Ishikawa (cell line): ENCODE measurements at regions not wholly inside any gene's neighbourhood (a gene's known extent, or its start where the extent isn't known, plus 50 kb on each side); places are given as distances from the start of the nearest gene placed in this dataset.

Experiments
- CEBPB ChIP-seq: IDR thresholded peaks from 2 replicates; pipeline ENCODE4 v1.6.1; 2012
- CREB1 ChIP-seq: IDR thresholded peaks from 2 replicates; pipeline ENCODE4 v1.6.1; 2012; ENCODE audit warnings: low read depth
- EGR1 ChIP-seq: IDR thresholded peaks from 2 replicates; pipeline ENCODE4 v1.6.1; 2012
- EP300 ChIP-seq: IDR thresholded peaks from 2 replicates; pipeline ENCODE4 v1.6.1; 2012; ENCODE audit warnings: borderline replicate concordance
- FOXM1 ChIP-seq: IDR thresholded peaks from 2 replicates; pipeline ENCODE4 v1.6.1; 2012; ENCODE audit warnings: low read depth, borderline replicate concordance
- MAX ChIP-seq: IDR thresholded peaks from 2 replicates; pipeline ENCODE4 v1.6.1; 2012
- NFIC ChIP-seq: IDR thresholded peaks from 2 replicates; pipeline ENCODE4 v1.6.1; 2012
- RAD21 ChIP-seq: IDR thresholded peaks from 2 replicates; pipeline ENCODE4 v1.6.1; 2012; ENCODE audit warnings: low read depth
- REST ChIP-seq: IDR thresholded peaks from 2 replicates; pipeline ENCODE4 v1.6.1; 2012; ENCODE audit warnings: low read depth, mild to moderate bottlenecking
- TAF1 ChIP-seq: IDR thresholded peaks from 2 replicates; pipeline ENCODE4 v1.6.1; 2012; ENCODE audit warnings: low read depth, mild to moderate bottlenecking
- TCF12 ChIP-seq: IDR thresholded peaks from 2 replicates; pipeline ENCODE4 v1.6.1; 2012; ENCODE audit warnings: low read depth
- TEAD4 ChIP-seq: IDR thresholded peaks from 2 replicates; pipeline ENCODE4 v1.6.1; 2012
- USF1 ChIP-seq: IDR thresholded peaks from 2 replicates; pipeline ENCODE4 v1.6.1; 2012
- YY1 ChIP-seq: IDR thresholded peaks from 2 replicates; pipeline ENCODE4 v1.6.1; 2012; ENCODE audit warnings: low read depth
- ZBTB7A ChIP-seq: IDR thresholded peaks from 2 replicates; pipeline ENCODE4 v1.6.1; 2012; ENCODE audit warnings: low read depth

GRCh38 chr6:41440958-41441357, 105.2 kb upstream of the FOXP4 start:
- no peak for TF ChIP-seq FOXM1
- no peak for TF ChIP-seq REST
- no peak for TF ChIP-seq USF1

- TF ChIP-seq ZBTB7A (no peak), FOXM1 (no peak), MAX (no peak), CREB1 (no peak), RAD21 (no peak), TAF1 (no peak), NFIC (no peak), REST (no peak), TCF12 (no peak), USF1 (no peak), EP300 (no peak), EGR1 (no peak), TEAD4 (no peak), CEBPB (no peak), YY1 (no peak)
Observed at GRCh38 chr6:41441598-41442351, 104.4 kb upstream of the FOXP4 start.

- TF ChIP-seq TAF1 (no peak), TCF12 (no peak), REST (no peak), USF1 (no peak), EGR1 (no peak), RAD21 (no peak), TEAD4 (no peak), ZBTB7A (no peak), EP300 (no peak), NFIC (no peak)
Observed at GRCh38 chr6:41442352-41442672, 103.9 kb upstream of the FOXP4 start.

GRCh38 chr6:41442800-41443501, 103.2 kb upstream of the FOXP4 start:
- no peak for TF ChIP-seq EGR1
- no peak for TF ChIP-seq REST
- TF ChIP-seq RAD21, result no peak
- no peak for TF ChIP-seq CREB1
- TF ChIP-seq FOXM1, result no peak
- no peak for TF ChIP-seq USF1
- TF ChIP-seq NFIC, result peak; percentile 54
- TF ChIP-seq TEAD4, result no peak
- TF ChIP-seq TCF12, result peak; percentile 19; the same call in 1 of the 2 replicates
- peak; percentile 86; the same call in 1 of the 2 replicates for TF ChIP-seq ZBTB7A
- no peak for TF ChIP-seq YY1
- TF ChIP-seq TAF1, result no peak
- TF ChIP-seq MAX, result no peak
